HG03432 (cell line): ENCODE measurements at regions not wholly inside any gene's neighbourhood (a gene's known extent, or its start where the extent isn't known, plus 50 kb on each side); places are given as distances from the start of the nearest gene placed in this dataset.

ENCODE experiments used
- ATAC-seq: cut with Tn5 transposase; IDR thresholded peaks from one replicate; pipeline ENCODE4 v1.9.1; 2021; ENCODE audit warnings: mild to moderate bottlenecking, moderate library complexity; ENCODE audit not compliant: unreplicated experiment

DNA sequence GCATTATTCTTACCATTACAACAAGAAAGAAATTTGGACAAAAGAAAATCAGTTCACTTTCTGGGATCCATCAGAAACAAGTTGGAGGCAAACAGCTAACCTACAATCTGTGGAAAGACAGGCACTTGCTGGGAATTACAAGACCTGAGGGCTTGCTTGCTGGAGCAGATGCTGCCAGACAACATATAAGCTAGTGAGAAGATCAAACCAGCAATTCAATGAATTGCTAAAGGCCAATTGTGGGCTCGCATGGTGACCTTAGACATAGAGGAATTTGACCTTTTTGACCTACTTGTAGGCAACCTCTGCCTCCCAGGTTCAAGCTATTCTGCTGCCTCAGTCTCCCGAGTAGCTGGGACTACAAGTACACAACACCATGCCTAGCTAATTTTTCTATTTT, 921.2 kb upstream of the CNTNAP5 start:
- no peak for ATAC-seq

DNA sequence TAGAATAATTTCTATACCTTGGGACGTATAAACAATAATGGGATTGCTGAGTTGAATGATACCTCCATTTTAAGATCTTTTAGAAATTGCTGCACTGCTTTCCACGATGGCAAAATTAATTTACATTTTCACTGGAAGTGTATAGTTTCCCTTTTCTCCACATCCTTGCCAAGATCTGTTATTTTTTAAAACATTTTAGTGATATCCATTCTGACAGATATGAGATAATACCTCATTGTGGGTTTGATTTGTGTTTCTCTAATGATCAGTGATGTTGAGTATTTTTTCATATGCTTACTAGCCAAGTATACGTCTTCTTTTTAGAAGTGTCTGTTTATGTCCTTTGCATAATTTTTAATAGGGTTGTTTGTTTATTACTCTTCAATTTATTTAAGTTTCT, 908.5 kb upstream of the CNTNAP5 start:
- no peak for ATAC-seq

DNA sequence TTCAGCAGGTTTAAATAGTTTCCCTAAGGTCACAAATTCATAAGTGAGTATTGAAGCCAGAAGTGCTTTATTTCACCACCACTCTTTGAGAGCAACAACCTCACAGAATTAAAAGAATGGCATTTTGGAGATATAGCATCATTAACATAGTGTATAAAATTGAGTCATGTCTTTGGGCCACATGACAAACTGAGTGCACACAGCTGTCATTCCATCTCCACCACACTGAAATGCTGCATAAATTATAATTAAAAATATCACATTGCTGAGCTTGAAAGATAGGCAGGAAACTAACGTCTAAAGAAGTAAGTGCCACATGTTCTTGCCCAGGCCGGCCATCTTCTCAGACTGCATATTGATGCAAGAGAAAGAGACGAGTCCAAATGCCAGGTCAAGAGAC, 897.9 kb upstream of the CNTNAP5 start:
- no peak for ATAC-seq

DNA sequence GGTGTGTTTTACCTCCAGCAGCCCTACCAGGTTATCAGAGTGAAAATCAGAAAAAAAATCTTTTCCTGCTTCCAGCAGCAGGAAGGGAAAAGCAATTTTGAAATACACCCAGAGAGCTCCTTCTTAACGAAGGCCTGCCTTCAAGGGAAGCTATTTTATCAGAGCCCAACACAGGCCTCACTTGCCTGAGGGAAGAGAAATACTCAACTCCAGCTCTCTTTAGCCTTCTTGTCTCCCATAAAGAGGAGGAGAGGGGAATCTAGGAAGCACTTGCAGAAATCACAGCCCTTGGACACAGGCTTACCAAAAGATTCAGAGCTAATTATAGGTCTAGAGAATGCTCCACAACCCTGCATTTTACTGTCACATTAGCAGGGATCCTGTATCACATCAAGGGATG, 896.1 kb upstream of the CNTNAP5 start:
- ATAC-seq, result no peak

DNA sequence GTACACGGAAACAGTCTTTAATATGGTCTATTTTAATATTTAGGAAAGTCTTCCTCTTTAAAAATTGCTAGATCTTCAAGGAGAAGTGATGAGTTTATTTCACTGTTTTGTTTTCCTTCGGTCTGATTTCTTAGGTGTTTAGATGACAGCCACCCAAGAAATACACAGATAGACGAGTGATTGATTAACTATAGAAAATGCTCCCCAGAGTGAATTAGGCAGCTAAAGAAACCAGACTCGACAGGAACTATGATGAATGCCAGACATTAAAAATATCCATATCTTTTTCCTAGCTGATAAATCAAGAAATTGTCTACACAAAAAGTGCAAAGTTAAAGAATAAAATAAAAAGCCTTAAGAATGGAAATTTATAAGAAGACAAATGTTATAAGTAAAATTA, 888.7 kb upstream of the CNTNAP5 start:
- no peak for ATAC-seq

DNA sequence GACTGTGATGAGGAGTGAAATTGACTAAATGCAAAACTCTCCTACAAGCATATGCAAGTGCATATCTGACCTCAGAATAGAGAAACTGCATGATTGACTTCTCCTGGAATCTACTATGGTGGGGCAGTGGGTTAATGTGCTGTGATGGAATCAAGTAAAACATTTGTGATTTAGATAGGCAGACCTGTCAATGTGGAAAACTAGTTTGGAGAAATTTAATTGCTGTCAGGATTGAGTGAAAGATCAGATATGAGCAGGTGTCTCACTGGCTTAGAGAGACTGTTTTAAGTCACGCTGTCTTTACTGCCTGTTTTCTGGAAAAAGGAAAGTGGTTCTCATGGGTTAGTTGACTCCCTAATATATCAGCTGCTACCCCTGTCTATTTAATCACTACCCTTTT, 881.0 kb upstream of the CNTNAP5 start:
- ATAC-seq, result no peak

DNA sequence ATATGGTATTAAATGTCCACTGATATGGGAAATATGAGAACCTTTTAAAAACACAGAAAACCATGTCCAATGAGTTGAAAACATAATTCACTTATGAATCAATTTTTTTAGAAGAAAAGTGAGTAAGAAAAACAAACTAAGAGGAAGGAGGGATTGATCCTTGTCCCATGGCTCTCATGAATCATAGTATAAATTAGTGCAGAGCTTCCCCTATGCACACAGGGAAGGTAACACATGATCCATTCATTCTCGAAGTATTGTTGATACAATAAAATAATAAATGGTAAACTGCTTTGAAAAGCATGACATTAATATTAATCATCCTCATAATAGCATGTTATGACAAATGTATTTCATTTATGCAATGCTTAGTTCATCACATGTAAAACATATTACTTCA, 872.0 kb upstream of the CNTNAP5 start:
- ATAC-seq, result no peak

DNA sequence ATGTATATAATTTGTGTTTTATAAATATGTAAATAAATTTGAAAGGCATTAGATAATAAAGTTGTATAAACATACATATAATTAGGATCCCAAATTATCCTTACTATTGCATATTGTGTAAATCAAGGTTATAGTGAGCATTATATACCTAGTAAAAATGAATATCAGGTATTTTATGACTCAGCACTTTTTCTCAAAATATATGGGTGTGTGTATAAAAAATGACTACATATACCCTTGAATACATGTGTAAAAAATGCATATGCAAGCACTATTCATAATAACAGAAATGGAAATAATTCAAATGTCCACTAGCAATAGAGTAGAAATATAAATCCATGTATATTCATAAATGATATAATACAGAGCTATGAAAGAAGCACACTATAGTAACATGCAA, 870.9 kb upstream of the CNTNAP5 start:
- ATAC-seq, result no peak

DNA sequence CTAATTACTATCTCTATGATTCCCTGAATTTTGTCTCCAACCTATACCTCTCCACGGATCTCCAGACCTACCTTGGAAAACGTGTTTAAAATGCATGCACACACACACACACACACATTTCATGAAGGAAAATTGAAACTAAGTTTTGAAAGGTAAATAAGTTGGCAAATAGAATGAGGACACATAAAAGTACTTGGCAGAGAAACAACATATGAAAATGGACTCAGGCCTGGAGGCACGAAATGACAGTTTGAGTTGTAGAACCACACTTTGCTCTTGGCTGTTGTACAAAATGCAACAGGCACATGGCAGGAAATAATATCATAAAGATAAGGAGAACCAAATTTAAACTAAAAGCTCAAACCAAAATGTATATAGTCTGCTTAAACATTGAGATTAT, 868.1 kb upstream of the CNTNAP5 start:
- ATAC-seq, result no peak

DNA sequence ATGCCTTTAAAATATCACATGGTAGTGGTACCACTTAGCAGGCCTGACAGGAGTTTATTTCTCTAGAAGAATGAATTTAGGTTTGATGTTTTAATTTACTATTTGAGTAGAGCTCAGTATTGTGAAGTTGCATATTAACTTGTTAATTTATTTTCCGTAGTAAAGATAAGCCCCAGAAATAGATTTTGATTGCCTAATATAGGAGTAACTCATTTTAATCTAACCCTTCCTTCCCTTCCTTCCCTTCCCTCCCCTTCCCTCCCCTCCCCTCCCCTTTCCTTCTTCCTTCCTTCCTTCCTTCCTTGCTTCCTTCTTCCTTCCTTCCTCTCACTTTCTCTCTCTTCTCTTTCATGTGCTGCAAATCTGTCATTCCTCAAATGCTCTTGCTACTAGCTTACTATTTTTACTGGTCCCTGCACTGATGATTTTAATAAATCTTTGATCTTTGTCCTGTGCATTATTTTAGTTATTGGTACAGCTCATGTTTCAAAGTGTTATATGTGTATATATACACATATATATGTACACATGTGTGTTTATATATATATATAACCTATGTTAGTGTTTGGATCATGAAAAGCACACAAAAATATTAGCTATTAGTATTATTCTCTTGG, 862.6 kb upstream of the CNTNAP5 start:
- ATAC-seq, result no peak

DNA sequence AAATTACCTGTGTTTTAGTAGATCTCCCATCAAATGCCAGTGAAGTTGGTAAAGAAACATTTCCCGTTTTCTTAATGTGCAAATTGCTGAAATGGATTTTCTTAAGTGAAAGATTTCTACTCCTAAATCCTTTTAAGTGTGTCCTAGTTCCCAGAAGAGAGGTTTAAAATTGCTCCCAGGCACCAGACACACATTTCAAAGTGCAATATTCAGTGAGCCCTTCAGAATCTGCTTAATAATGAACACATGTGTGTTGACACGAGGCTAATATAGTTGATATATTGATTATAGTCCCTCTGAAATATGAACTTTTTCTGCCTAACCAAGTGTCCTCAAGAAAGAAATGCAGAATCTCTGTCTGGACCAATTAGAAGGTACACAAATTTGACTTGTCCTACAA, 861.7 kb upstream of the CNTNAP5 start:
- ATAC-seq, result no peak

DNA sequence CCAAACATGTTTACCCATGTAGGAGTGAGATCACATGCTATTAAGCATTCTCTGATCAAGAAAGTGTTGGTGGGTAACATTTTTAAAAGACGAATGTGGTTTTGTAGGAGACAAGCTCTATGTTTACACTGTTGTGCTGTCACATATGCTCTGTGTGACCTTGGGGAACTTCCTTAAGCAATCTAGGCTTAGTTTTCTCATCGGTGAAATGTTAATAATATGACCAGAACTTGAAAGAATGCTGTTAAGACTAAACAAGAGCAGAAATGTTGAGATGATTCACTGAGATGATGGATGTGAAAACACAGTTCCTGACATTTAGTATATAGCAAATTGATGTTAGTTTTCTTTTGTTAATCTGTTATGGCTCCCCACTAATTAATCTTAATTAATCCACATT, 860.9 kb upstream of the CNTNAP5 start:
- ATAC-seq, result no peak

DNA sequence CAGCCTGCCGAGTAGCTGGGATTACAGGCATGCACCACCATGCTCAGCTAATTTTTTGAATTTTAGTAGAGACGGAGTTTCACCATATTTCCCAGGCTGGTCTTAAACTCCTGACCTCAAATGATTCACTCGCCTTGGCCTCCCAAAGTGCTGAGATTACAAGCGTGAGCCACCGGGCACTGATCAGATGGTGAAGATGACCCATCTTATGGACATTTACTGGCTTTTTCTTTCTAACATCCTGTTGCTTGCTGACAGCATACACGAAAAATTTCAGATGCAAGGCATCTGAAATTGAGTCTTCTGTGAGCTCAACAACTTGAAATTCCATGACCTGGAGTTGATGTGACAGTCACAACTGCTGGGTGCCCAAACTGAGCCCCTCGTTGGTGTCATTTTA, 859.5 kb upstream of the CNTNAP5 start:
- no peak for ATAC-seq

DNA sequence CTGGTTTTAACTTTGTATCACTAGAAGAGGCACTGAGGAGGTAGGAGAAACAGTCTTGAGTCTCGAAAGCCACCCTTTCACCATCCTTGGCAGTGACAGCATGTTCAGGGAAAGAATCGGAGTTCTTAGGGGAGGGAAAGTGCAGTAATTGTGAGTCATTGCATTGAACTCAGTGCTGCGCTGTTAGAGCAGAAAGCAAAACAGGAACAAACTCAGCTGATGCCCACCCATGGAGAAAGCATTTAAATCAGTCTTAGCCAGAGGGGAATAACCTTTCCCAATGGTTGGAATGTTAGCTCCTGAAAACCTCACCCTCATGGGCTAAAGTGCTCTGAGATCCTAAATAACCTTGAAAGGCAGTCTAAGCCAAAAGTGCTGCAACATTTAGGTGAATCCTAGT, 845.6 kb upstream of the CNTNAP5 start:
- ATAC-seq, result no peak

DNA sequence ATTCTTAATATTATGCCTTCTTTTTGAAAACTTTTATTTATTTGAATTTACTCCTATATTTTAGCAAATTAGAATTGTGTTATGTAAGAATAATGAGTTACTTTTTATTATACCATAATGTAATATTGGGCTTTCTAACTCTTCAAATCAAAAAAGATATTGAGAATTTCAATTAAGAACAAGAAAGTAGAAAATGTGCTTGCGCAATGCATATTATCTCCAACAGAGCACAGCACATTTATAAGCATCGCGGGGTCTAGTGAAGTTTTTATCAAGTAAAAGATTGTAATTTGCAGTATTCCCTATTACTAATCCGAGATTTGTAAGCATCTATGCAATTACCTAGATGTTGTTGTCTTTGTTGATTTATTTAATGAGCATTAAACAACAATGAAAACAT, 829.1 kb upstream of the CNTNAP5 start:
- ATAC-seq, result no peak

DNA sequence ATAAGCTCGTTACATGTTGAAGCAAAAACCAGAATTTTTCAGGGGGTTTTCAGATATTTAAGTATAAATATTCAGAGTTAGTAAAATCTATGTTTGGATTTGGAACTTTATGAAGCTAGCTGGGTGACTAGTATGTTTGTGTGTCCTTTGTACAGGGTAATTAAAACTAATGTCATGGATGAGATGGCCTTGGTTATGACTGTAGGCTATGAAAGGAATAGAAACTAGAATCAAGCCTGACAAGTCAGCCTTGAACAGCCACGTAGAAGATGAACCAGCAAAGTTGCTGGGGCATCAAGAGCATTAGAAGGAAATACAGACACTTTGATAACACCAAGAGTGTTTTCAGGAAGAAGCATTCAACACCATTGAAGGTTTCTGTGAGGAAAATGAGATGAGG, 825.1 kb upstream of the CNTNAP5 start:
- ATAC-seq, result no peak

DNA sequence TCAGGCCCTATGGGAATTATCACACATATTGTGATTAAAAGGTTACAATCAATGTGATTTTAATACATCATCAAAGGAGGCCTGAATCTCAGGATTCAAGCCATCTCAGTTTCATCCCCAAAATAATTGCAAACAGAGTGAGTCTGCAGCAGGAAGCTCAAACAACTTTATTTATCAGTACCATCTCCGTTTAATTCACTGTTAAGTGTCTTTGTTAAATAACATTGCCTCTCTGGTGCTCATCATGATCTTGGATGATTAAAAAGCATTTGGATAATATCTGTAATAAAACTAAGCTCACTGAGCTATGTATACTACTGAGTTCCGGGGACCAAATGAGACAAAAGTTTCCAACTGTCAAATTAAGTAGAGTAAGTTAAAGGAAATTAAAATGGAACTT, 817.8 kb upstream of the CNTNAP5 start:
- no peak for ATAC-seq

DNA sequence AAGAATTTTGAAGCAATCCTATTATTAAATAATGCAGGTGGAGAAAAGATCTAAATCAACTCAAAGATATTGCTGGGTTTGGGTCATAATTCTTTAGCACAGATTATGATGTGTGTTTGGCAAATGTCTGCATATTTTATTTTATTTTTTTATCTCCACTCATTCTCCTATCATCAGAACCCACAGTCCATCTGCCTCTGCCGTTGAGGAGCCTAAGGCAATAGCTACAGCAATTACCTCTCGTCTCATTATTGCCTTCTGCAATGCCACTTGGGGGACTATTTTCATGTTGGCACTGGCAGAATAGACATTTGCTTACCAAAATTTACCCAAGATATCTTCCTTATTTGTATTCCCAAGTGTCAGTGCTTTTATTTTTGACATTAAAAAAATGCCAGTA, 815.9 kb upstream of the CNTNAP5 start:
- ATAC-seq, result no peak

DNA sequence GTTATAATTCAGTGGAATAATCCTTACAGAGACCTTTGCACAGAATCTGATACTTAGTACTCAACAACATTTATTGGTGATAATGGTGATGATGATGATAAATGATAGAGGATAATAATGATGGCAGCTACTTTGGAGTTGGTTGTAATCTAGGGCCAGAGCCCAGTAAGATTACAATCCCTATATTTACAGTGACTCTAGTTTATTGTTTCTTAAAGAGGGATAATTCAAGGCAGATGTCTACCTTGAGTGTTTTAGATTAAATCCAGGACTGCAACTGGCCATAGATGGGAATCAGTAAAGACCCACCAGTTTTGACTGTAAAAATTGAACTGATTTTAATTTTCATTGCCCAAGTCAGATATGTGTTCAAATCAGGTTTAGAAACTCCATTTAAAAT, 813.9 kb upstream of the CNTNAP5 start:
- no peak for ATAC-seq

DNA sequence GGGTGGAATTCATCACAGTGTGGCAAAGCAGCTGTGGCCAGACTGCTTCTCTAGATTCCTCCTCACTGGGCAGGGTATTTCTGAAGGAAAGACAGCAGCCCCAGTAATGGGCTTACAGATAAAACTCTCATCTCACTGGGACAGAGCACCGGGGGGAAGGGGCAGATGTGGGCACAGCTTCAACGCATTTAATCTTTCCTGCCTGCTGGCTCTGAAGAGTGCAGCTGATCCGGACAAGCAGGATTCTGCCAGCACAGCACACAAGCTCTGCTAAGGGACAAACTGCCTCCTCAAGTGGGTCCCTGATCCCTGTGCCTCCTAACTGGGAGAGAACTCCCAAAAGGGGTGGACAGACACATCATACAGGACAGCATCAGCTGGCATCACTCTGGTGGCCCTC, 779.9 kb upstream of the CNTNAP5 start:
- no peak for ATAC-seq

DNA sequence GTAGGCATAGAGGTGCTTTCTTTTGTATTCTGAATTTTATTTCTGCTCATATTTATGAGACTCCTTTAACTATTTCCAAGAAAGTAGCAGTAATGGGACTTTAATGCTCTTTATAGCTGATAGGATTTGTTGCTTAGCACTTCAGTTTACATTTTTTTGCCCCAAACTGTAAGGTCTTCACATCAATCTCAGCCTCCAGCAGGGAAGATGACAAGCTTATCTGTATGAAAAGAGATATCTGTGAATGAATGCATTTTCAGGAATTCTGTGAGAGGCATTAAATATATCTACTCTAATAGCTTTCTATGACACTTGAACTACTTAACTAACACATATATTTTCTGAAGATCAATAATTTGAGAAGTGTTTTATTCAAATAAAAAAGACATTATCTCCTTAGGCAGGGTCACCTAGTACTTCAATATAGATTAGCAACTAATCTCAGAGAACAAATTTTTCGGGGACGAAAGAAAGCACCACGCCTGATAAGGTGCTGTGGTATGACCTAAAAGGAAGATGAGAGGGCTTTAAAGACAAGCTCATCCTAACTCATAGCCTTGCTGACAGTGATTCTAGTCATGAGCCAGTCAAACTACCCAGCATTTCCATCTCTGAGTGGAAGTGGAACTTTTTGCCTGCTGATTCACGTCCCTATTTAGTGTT, 766.1 kb upstream of the CNTNAP5 start:
- ATAC-seq, result no peak

DNA sequence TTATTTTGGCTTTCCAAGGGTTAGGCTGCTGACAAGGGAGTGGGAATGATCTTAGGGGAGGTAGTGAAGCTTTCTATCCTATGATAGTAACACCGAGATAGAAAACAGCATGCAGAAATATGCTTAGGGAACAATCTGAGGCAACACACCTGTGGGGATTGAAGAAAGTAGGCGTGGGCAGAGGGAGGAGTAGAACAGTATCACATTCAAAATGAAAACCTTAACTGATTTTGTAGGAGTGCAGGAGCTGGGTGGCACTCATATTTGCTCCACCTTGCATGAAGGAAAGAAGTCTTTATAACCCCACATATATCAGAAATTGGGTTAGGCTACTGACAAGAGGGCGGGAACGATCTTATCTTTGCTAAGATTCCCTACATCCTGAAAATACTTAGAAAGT, 762.2 kb upstream of the CNTNAP5 start:
- no peak for ATAC-seq

DNA sequence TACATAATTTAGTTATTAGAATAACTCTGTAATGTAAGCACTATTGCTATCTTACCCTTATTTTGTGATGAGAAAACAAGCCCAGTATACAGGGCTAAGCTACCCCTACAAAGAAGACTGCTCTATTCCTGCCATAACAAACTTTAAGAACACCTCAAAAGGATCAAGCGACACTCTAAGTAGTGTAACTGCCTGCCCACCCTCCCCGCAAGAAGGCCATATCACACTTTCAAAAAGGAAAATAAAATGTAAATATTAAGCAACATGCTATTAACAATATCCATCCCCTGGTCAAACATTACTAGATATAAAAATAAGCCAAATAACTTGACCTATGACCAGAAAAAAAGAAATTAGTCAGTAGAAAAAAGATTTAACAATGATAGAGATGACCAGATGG, 741.7 kb upstream of the CNTNAP5 start:
- ATAC-seq, result no peak
